K562 (cell line): ENCODE measurements at regions not wholly inside any gene's neighbourhood (a gene's known extent, or its start where the extent isn't known, plus 50 kb on each side); places are given as distances from the start of the nearest gene placed in this dataset.

Experiments
- SMARCB1 ChIP-seq: IDR thresholded peaks from 2 replicates; pipeline ENCODE4 v1.6.1; 2011; ENCODE audit warnings: improper control_type of control experiment, low read depth; ENCODE audit not compliant: insufficient read length
- ZKSCAN1 ChIP-seq: fragments of 150-350 bp; IDR thresholded peaks from 2 replicates; pipeline ENCODE4 v1.6.1; 2016; ENCODE audit warnings: low read depth, low read length
- ZNF444 ChIP-seq: fragments of 250-450 bp; sonication (Bioruptor Pico); IDR thresholded peaks from 2 replicates; pipeline ENCODE4 v1.4.0; 2020; ENCODE audit warnings: mild to moderate bottlenecking, moderate library complexity
- TF ChIP-seq, protein P1 (sequence below), 2 experiments: fragments of 450-650 bp; formaldehyde crosslinking in 1 of 2; IDR thresholded peaks; 2 replicates each; pipeline versions ENCODE4 v1.4.0 to v1.6.1; 2014 to 2020; ENCODE audit warnings: mild to moderate bottlenecking in 2 of 2, borderline replicate concordance in 1 of 2, low read depth in 1 of 2
- TF ChIP-seq, protein P2 (sequence below): fragments of 200-600 bp; sonication (generic); IDR thresholded peaks from one replicate; pipeline ENCODE4 v1.6.1; 2012; ENCODE audit warnings: mild to moderate bottlenecking, low read depth, low read length, inconsistent platforms
- TF ChIP-seq, protein P3 (sequence below): sonication (generic); formaldehyde crosslinking; IDR thresholded peaks from 2 replicates; pipeline ENCODE4 v1.8.1; 2023; ENCODE audit warnings: mild to moderate bottlenecking, missing genetic modification reagents

DNA sequence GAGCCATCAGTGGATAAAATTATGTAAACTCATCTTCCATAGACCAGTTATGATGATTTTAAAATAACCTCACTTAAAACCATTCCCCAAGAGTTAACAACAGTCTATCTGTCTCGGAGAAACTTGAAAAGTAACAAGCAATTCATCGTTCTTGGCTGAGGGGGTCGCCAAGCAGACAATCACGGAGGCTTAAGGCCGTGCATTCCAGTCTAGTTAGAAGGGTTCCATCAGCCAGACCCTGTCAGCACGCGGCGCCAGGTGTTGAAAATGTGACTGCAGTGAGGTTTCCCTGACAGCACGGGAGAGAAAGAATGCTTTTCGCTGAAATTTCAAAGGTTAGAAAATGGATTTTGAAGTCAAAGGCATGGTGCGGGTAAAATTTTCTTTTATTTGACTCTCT is 1025.0 kb upstream of the CELF2 start (continued):
- TF ChIP-seq, protein P1, sequence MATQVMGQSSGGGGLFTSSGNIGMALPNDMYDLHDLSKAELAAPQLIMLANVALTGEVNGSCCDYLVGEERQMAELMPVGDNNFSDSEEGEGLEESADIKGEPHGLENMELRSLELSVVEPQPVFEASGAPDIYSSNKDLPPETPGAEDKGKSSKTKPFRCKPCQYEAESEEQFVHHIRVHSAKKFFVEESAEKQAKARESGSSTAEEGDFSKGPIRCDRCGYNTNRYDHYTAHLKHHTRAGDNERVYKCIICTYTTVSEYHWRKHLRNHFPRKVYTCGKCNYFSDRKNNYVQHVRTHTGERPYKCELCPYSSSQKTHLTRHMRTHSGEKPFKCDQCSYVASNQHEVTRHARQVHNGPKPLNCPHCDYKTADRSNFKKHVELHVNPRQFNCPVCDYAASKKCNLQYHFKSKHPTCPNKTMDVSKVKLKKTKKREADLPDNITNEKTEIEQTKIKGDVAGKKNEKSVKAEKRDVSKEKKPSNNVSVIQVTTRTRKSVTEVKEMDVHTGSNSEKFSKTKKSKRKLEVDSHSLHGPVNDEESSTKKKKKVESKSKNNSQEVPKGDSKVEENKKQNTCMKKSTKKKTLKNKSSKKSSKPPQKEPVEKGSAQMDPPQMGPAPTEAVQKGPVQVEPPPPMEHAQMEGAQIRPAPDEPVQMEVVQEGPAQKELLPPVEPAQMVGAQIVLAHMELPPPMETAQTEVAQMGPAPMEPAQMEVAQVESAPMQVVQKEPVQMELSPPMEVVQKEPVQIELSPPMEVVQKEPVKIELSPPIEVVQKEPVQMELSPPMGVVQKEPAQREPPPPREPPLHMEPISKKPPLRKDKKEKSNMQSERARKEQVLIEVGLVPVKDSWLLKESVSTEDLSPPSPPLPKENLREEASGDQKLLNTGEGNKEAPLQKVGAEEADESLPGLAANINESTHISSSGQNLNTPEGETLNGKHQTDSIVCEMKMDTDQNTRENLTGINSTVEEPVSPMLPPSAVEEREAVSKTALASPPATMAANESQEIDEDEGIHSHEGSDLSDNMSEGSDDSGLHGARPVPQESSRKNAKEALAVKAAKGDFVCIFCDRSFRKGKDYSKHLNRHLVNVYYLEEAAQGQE (IDR thresholded peaks at IDR 0.05; ENCODE audit: borderline replicate concordance): no peak
- TF ChIP-seq, protein P1 (CRISPR knock-in tag; IDR thresholded peaks at IDR 0.05; ENCODE audit: low read depth): no peak
- TF ChIP-seq, protein P2, sequence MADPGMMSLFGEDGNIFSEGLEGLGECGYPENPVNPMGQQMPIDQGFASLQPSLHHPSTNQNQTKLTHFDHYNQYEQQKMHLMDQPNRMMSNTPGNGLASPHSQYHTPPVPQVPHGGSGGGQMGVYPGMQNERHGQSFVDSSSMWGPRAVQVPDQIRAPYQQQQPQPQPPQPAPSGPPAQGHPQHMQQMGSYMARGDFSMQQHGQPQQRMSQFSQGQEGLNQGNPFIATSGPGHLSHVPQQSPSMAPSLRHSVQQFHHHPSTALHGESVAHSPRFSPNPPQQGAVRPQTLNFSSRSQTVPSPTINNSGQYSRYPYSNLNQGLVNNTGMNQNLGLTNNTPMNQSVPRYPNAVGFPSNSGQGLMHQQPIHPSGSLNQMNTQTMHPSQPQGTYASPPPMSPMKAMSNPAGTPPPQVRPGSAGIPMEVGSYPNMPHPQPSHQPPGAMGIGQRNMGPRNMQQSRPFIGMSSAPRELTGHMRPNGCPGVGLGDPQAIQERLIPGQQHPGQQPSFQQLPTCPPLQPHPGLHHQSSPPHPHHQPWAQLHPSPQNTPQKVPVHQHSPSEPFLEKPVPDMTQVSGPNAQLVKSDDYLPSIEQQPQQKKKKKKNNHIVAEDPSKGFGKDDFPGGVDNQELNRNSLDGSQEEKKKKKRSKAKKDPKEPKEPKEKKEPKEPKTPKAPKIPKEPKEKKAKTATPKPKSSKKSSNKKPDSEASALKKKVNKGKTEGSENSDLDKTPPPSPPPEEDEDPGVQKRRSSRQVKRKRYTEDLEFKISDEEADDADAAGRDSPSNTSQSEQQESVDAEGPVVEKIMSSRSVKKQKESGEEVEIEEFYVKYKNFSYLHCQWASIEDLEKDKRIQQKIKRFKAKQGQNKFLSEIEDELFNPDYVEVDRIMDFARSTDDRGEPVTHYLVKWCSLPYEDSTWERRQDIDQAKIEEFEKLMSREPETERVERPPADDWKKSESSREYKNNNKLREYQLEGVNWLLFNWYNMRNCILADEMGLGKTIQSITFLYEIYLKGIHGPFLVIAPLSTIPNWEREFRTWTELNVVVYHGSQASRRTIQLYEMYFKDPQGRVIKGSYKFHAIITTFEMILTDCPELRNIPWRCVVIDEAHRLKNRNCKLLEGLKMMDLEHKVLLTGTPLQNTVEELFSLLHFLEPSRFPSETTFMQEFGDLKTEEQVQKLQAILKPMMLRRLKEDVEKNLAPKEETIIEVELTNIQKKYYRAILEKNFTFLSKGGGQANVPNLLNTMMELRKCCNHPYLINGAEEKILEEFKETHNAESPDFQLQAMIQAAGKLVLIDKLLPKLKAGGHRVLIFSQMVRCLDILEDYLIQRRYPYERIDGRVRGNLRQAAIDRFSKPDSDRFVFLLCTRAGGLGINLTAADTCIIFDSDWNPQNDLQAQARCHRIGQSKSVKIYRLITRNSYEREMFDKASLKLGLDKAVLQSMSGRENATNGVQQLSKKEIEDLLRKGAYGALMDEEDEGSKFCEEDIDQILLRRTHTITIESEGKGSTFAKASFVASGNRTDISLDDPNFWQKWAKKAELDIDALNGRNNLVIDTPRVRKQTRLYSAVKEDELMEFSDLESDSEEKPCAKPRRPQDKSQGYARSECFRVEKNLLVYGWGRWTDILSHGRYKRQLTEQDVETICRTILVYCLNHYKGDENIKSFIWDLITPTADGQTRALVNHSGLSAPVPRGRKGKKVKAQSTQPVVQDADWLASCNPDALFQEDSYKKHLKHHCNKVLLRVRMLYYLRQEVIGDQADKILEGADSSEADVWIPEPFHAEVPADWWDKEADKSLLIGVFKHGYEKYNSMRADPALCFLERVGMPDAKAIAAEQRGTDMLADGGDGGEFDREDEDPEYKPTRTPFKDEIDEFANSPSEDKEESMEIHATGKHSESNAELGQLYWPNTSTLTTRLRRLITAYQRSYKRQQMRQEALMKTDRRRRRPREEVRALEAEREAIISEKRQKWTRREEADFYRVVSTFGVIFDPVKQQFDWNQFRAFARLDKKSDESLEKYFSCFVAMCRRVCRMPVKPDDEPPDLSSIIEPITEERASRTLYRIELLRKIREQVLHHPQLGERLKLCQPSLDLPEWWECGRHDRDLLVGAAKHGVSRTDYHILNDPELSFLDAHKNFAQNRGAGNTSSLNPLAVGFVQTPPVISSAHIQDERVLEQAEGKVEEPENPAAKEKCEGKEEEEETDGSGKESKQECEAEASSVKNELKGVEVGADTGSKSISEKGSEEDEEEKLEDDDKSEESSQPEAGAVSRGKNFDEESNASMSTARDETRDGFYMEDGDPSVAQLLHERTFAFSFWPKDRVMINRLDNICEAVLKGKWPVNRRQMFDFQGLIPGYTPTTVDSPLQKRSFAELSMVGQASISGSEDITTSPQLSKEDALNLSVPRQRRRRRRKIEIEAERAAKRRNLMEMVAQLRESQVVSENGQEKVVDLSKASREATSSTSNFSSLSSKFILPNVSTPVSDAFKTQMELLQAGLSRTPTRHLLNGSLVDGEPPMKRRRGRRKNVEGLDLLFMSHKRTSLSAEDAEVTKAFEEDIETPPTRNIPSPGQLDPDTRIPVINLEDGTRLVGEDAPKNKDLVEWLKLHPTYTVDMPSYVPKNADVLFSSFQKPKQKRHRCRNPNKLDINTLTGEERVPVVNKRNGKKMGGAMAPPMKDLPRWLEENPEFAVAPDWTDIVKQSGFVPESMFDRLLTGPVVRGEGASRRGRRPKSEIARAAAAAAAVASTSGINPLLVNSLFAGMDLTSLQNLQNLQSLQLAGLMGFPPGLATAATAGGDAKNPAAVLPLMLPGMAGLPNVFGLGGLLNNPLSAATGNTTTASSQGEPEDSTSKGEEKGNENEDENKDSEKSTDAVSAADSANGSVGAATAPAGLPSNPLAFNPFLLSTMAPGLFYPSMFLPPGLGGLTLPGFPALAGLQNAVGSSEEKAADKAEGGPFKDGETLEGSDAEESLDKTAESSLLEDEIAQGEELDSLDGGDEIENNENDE: no peak
- no peak for TF ChIP-seq SMARCB1
- TF ChIP-seq ZKSCAN1: no peak
- TF ChIP-seq ZNF444 (CRISPR knock-in tag): no peak
- TF ChIP-seq, protein P3, sequence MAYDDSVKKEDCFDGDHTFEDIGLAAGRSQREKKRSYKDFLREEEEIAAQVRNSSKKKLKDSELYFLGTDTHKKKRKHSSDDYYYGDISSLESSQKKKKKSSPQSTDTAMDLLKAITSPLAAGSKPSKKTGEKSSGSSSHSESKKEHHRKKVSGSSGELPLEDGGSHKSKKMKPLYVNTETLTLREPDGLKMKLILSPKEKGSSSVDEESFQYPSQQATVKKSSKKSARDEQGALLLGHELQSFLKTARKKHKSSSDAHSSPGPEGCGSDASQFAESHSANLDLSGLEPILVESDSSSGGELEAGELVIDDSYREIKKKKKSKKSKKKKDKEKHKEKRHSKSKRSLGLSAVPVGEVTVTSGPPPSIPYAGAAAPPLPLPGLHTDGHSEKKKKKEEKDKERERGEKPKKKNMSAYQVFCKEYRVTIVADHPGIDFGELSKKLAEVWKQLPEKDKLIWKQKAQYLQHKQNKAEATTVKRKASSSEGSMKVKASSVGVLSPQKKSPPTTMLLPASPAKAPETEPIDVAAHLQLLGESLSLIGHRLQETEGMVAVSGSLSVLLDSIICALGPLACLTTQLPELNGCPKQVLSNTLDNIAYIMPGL (CRISPR knock-in tag): no peak
